H1 (cell line): ENCODE measurements at regions not wholly inside any gene's neighbourhood (a gene's known extent, or its start where the extent isn't known, plus 50 kb on each side); places are given as distances from the start of the nearest gene placed in this dataset.

ENCODE experiments used
- CHD2 ChIP-seq: IDR thresholded peaks from 2 replicates; pipeline ENCODE4 v1.6.1; 2012; ENCODE audit warnings: low read length, improper control_type of control experiment
- CTCF ChIP-seq, 3 experiments: IDR thresholded peaks; 1 replicate in 2 of 3; 2 replicates in 1 of 3; pipeline versions ENCODE4 v1.5.1 to v1.6.1; 2011; ENCODE audit warnings: low read length in 3 of 3, mild to moderate bottlenecking in 3 of 3, inconsistent platforms in 2 of 3, low read depth in 1 of 3, moderate library complexity in 1 of 3; ENCODE audit not compliant: insufficient read depth in 1 of 3; ENCODE audit errors: control extremely low read depth in 1 of 3
- GTF2F1 ChIP-seq: IDR thresholded peaks from 2 replicates; pipeline ENCODE4 v1.6.1; 2012; ENCODE audit warnings: low read depth, low read length, improper control_type of control experiment, borderline replicate concordance
- PHF8 ChIP-seq: fragments of 200-600 bp; sonication (generic); conservative IDR thresholded peaks from 2 replicates; pipeline ENCODE4 v1.7.1; 2012; ENCODE audit warnings: low read depth, mild to moderate bottlenecking, inconsistent platforms, low read length, moderate library complexity
- POLR2AphosphoS5 ChIP-seq: IDR thresholded peaks from 2 replicates; pipeline ENCODE4 v1.6.1; 2011; ENCODE audit warnings: low read depth, low read length

DNA sequence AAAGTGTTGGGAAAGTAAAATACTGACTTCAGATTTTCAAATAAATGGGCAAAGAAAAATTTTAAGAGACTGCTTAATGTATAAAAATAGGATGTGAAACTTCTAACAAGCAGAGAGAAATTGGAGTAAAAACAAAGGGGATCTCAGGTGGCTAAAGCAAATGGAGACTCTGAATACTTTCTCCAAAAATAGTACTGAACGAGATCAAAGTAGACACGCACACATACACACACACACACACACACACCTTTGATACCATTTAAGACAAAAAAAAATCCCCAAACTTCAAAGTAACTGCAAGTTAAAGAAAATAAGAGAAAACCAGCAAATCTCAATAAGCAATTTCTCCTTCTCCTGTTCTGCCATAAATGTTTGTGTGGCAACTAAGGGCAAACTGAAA, 307.3 kb downstream of the CRPPA start:
- TF ChIP-seq CTCF (IDR thresholded peaks at IDR 0.05; ENCODE audit: control extremely low read depth in 1 of 3, insufficient read depth in 1 of 3, low read depth in 1 of 3, low read length in 3 of 3) (no peak), CHD2 (no peak), GTF2F1 (no peak), POLR2AphosphoS5 (no peak), PHF8 (no peak)
